WERI-Rb-1 (cell line): ENCODE measurements at regions not wholly inside any gene's neighbourhood (a gene's known extent, or its start where the extent isn't known, plus 50 kb on each side); places are given as distances from the start of the nearest gene placed in this dataset.

Experiments used
- DNase-seq: peaks from one replicate; pipeline ENCODE4 v3.0.0-alpha.2; 2020
- H3K27ac ChIP-seq: fragments of 250-450 bp; sonication (Bioruptor Pico); 2 replicates; pipeline ENCODE4 v1.5.1; 2020; ENCODE audit warnings: mild to moderate bottlenecking, moderate library complexity
- H3K27me3 ChIP-seq: fragments of 250-450 bp; sonication (Bioruptor Pico); 2 replicates; pipeline ENCODE4 v1.5.1; 2021; ENCODE audit warnings: mild to moderate bottlenecking, low read depth, moderate library complexity; ENCODE audit not compliant: insufficient read depth, severe bottlenecking
- H3K36me3 ChIP-seq: fragments of 250-450 bp; sonication (Bioruptor Pico); 2 replicates; pipeline ENCODE4 v1.5.1; 2020; ENCODE audit warnings: mild to moderate bottlenecking, moderate library complexity
- H3K4me3 ChIP-seq: 2 replicates; pipeline ENCODE4 v1.5.1; 2011; ENCODE audit warnings: low read depth, mild to moderate bottlenecking, control low read depth, low read length
- H3K9me3 ChIP-seq: fragments of 250-450 bp; sonication (Bioruptor Pico); 2 replicates; pipeline ENCODE4 v1.5.1; 2021; ENCODE audit warnings: mild to moderate bottlenecking, moderate library complexity; ENCODE audit not compliant: severe bottlenecking
- CTCF ChIP-seq: IDR thresholded peaks from 2 replicates; pipeline ENCODE4 v1.5.1; 2011; ENCODE audit warnings: low read depth, mild to moderate bottlenecking, control low read depth, inconsistent platforms, low read length

GRCh38 chr6:14379568-14379967 is 262.0 kb downstream of the CD83 start:
- H3K9me3 ChIP-seq: no peaks in the 10 kb centered on the region
- DNase-seq: no peak
- TF ChIP-seq CTCF: no peak
- no peak overlapping the region for H3K4me3 ChIP-seq
- H3K27me3 ChIP-seq: no peaks in the 10 kb centered on the region
- H3K36me3 ChIP-seq: no peaks in the 10 kb centered on the region
- no peak overlapping the region for H3K27ac ChIP-seq

GRCh38 chr6:14380086-14380820 is 262.7 kb downstream of the CD83 start:
- no peak for DNase-seq
- H3K27ac ChIP-seq: no peak overlapping the region

GRCh38 chr6:14380901-14381828 is 263.6 kb downstream of the CD83 start:
- Histone ChIP-seq H3K27ac (no peak overlapping the region), H3K36me3 (no peaks in the 10 kb centered on the region), H3K27me3 (no peaks in the 10 kb centered on the region), H3K9me3 (no peaks in the 10 kb centered on the region), H3K4me3 (no peak overlapping the region)
- no peak for TF ChIP-seq CTCF
- DNase-seq: no peak

More at GRCh38 chr6:14380086-14380820, 262.7 kb downstream of the CD83 start:
- no peaks in the 10 kb centered on the region for H3K36me3 ChIP-seq
- H3K27me3 ChIP-seq: no peaks in the 10 kb centered on the region
- H3K9me3 ChIP-seq: no peaks in the 10 kb centered on the region
- TF ChIP-seq CTCF: no peak
- H3K4me3 ChIP-seq: no peak overlapping the region

- Histone ChIP-seq H3K9me3 (no peaks in the 10 kb centered on the region), H3K27me3 (no peaks in the 10 kb centered on the region), H3K27ac (no peak overlapping the region), H3K36me3 (no peaks in the 10 kb centered on the region), H3K4me3 (no peak overlapping the region)
- no peak for TF ChIP-seq CTCF
- no peak for DNase-seq
Measured at GRCh38 chr6:14381829-14382677, 264.5 kb downstream of the CD83 start.

GRCh38 chr6:14382678-14383236 is 265.2 kb downstream of the CD83 start:
- no peak for DNase-seq
- Histone ChIP-seq H3K9me3 (no peaks in the 10 kb centered on the region), H3K27ac (no peak overlapping the region), H3K36me3 (no peaks in the 10 kb centered on the region), H3K27me3 (no peaks in the 10 kb centered on the region), H3K4me3 (no peak overlapping the region)
- no peak for TF ChIP-seq CTCF
